Hindlimb muscle (tissue), 1 donor: ENCODE measurements at regions not wholly inside any gene's neighbourhood (a gene's known extent, or its start where the extent isn't known, plus 50 kb on each side); places are given as distances from the start of the nearest gene placed in this dataset.

Source experiments
- DNase-seq: peaks from one replicate; pipeline ENCODE4 v3.0.0-alpha.2; 2013

DNA sequence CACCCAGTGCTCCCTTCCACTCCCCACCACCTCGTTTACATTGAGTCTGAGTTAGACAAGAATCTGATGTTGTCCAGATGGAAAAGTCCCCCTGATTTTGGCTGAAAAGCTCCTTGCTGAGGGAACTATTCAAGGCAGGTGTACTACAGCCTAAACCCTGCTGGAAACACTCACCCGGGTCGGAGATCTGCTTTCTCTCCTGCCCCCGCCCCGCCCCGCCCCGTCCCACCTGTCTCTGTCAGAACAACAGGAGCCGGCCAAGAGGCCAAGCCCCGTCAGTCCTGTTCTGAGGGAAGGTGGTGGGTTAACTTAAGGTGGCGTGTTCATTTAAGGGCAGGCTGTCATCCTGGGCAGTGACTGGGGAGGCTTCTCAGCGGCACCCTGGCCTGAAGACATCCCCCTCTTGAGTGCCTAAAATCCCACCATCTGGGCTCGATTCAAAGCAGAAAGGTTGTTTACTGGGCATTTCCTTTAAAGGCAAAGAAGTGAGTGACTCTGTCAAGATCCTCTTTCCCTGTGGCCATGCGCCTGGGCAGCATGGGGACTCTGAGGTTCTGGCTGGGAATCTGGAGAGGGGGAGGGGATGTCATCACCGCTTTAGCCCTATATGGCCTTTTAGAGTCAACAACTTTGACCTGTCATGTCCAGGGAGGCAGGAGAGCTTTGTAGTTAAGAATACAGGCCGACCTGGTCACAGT, 71.1 kb upstream of the NEURL1B start:
- no peak for DNase-seq

DNA sequence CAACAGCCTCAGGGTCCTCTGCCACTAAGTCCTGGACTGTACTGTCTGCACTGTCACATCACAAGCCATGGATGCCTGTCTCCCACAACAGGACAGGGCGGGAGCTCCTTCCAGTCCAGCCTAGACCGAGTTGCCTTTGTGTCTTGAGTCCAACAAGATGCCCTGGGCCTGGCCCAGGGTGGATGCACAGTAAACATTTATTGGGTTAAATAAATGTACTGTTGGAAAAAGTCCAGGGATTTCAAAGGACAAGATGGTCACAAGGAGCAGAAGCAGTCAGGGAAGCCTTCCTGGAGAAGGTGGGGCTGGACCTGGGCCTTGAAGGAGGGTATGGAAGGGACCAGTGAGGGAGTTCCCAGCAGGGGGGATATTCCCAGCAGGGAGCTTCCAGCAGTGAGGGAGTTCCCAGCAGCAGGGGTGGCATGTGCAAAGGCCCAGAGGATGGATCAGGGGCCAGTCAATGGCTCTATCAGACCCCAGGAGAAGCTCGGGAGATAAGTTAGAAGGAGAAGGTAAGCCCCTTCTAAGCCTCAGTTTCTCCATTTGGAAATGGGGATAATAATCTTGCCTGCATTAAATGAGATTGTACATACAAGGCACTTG, 72.7 kb upstream of the NEURL1B start:
- no peak for DNase-seq

DNA sequence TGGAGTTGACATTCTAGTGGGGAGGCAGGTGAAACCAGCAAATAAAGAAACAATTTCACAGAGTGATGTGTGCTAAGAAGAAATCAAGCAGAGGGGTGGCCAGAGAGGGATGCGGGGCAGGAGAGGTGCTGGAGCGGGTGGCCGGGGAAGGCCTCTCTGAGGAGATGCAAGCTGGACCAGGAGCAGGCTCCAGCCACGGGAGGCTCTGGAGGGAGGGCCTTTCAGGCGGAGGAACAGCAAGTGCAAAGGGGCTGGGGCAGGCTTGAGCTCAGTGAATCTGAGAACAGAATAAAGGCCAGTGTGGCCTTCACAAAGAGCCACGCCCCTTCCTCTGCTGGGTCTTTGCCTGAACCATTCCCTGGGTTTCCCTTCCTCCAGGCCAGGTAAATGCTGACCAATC, 73.2 kb upstream of the NEURL1B start:
- DNase-seq: no peak

DNA sequence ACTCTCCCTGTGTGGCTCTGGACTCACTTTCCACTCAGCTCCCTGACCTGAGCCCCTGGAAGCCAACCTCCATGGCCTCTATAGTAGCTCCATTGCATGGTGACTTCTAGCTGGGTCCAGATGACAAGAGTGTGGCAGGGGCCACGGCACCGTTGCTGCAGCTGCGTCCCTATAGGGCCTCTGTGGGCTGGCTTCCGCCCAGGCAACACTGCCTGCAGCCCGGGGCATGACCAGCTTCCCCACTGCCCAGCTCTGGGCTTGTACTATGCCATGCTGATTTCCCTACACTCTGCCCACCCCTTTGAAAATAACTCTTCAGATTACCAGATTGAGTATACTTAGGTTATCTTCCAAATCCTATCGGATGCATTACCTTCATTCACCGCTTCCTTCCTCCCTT, 73.8 kb upstream of the NEURL1B start:
- no peak for DNase-seq

DNA sequence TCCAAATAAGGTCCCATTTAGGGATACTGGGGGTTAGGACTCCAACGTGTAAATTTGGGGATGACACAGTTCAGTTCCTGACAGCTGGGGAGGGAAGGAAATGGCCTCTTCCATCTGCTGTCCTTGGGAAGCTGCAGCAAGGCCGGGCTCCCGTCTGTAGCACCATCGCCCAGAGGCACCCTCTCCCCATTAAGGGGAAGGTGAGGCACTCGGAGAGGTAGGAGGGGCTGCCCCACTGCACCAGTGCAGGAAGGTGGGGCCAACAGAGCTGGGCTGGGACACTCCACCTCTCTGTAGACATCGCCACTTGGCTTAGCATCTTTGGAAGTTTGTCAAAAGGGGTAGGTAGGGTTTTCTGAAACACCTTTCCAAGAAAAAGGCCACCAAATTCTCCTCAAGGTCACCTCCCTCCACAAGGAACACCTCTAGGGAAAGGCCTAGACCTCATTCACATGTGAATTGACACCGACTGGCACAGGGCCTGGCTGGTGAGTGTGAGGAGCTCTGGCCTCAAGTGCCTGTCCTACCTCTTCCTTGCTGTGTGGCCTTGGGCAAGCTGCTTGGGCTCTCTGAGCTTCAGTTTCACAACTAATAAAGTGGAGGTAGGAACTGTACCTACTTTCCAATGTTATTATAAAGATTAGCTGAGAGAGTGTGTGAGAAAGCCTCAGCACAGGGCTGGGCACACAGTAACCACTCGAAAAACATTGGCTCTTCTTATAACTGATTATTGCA, 75.0 kb upstream of the NEURL1B start:
- no peak for DNase-seq

DNA sequence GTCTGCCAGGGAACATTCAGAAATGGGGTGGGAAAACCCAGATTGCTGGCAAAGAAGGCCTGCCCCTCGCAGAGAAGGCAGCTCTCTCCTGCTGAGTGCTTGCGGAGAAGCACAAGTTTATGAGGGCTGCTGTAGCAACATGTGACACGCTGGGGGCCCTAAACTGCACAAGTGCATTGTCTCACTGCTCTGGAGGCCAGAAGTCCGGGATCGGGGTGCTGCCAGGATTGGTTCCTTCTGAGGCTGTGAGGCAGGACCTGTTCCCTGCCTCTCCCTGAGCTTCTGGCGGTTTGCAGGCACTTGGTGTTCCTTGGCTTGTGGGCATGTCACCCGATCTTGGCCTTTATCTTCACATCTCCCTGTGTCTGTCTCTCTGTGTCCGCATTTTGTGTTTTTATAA, 75.6 kb upstream of the NEURL1B start:
- DNase-seq: no peak

DNA sequence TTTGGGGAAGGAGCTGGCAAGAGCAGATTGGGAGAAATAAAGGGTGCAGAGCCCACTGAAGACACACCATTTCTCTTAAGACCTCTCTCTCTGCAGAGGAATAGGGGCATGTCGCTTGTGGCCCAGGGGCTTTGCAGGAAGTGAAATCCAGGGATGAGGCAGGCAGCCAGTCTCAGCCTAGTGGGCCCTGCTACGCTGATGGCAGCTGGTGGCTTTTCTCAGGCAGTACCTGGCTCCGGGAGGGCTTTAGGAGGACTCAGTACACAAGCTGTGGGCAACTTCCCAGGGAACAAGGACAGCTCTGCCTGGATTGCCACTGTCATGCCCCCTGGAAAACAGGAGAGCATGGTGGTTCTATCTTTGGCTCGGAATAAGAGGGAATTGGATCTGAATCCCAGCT, 76.2 kb upstream of the NEURL1B start:
- DNase-seq: no peak

DNA sequence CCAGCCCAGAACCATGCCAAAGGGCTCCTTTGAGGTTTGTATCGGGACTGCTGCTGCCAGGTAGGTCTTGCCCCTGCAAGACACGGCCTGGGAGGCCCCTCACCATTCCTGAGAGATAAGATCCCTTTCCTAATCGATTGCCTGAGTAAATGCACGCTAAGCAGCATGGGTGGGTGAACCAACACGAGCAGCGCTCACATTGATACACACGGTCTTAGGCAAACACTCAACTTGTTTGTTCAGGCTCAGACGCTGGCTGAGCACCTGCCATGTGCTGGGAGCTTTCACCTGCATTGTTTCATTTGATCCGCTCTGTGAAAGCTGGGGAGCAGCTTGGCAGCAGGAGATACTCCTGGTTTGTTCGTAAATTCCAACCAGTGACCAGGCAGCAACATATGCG, 76.9 kb upstream of the NEURL1B start:
- no peak for DNase-seq

DNA sequence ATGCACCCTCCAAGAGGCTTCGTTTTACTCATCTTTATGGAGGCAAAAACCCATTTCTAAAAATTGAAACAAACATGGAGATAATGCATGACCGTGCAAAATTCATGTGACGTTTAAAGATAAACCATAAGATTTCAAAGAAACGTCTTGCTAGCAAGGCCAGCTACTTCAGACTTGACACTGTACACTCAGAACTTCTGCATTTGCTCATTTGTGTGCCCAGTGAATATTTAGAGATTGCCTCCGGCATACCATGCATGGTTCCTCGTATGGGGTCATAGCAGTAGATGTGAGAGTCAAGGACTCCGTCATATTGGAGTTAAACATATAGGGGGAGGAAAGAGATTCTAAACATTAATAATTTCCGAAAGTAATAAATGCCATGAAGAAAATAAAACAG, 78.6 kb upstream of the NEURL1B start:
- no peak for DNase-seq

DNA sequence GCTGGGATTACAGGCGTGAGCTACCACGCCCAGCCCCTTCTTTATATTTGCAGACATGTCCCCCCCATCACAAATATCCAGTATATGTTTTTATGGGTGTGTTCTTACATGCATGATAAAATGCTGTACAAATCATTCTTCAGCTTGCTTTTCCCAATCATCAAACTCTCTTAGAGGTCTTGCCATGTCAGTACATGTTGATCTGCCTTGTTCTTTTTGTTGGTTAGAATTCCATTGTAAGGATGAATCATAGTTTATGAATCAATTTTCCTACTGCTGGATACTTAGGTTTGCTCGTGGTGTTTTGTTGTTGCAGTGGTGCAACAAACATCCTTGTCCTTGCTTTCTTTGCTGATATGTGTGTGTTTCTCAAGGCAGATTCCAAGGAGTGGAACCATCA, 79.9 kb upstream of the NEURL1B start:
- DNase-seq: no peak

DNA sequence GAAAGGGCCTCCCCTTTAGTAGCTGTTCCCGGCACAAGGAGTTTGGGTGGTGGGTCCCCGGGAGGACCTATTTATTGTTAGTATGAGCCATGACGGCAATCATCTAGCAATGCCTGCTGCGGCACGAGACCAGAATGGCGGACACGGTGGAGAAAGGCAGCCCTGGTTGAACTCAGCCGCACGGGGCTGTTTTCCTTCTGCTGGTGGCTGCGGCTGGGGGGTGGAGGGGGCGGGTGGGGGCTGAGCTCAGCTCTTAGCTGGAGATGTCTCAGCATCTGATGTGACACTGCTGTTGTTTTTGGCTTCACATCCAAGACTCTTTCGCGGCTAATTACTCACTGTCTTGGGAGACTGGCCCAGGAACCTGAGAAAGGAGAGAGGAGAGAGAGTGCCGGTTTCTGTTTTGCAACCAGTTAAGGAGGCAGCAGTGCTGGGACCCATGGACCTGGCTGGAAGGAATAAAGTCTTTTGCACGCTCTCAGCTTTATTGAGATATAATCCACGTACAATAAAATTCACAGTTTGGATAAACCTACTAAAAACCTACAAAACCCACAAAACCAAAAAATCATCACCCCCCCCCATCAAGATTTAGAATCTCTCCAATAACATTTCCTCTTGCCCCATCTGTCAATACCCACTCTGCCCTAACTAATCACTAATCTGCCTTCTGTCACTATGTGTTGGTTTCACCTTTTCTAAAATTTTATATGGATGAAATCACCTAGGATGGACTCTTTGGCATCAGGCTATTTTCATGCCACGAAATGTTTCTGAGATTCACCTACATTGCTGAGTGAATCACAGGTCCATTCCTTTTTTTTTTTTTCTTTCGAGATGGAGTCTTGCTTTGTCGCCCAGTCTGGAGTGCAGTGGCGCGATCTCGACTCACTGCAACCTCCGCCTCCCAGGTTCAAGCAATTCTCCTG, 81.8 kb upstream of the NEURL1B start:
- DNase-seq: no peak

DNA sequence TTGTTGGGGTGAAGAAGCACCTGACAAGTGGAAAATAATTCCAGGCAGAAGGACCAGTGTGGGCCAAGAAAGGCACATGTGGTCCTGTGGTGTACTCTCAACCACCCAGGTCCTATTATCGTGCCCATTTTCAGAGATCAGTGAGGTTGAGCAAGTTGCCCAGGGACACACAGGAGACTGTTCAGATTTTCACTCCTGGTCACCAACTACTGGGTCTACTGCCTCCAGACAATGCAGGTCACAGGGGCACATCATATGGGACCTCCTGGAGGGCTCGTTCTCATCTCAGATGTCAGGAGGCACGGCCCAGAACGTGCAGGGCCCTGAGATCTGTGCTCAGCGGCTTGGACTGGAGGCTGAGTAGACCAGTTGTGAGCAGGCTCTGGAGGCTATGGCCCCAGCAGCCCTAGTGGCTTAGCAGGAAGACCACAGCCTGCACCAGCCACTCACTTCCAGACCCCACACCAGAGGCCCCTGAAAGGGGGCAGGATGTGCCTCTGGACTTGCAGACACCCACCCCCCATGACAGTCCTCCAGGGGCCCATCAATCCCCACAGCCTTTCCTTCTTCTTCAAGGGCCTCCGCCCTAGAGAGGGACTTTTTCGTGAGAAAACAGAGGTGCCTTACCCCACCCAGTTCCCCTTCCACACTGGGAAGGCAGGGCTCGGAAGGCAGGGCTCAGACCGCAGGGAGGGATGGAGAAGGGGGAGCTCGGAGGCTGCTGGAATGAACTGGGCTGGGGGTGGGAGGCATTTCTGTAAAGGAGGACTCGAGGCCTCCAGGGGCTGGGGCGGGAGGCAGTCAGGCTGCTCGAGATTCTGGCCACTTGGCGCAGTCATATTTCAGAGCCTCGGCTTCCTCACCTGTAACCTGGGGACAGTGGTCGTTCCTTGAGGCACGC, 82.7 kb upstream of the NEURL1B start:
- no peak for DNase-seq

DNA sequence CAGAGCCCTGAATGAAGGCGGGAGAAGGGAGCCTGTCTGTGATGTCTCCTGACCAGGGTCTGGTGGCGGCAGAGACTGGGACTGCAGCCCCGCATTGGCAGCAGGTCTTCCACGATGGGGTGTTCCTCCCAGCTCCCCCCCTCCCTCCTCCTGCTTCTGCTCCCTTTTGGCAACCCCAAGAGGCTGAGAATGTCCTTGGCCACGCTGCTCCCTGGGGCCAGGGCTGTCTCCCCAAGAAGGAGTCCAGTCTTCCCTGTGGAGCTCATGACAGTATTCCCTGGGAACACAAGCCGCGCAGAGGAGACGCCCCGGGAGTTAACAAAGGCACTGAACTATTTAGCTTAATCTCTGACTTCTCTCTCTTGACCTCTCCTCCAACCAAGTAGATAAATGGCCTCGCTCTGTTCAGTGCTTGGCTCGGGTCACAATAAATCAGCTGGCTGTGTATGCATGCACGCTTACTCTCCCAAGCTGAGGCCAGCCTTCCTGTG, 84.0 kb upstream of the NEURL1B start:
- no peak for DNase-seq

DNA sequence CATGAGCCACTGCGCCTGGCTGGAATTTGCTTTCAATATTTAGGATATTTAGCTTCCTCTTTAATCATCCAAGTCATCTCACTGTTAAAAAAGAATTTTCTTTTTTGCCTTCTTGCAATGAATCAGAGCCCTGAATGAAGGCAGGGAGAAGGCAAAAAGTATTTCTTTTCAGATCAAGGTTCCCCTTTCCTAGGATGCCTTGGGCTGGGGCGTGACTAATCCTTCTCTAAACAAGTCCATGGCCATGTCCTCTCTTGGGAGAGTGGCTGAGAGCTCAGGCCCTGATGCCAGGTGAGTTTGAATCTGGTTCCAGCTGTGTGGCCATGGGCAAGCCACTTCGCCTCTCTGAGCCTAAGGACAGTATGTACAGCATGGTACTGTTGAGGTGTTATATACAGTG, 84.8 kb upstream of the NEURL1B start:
- DNase-seq: no peak

DNA sequence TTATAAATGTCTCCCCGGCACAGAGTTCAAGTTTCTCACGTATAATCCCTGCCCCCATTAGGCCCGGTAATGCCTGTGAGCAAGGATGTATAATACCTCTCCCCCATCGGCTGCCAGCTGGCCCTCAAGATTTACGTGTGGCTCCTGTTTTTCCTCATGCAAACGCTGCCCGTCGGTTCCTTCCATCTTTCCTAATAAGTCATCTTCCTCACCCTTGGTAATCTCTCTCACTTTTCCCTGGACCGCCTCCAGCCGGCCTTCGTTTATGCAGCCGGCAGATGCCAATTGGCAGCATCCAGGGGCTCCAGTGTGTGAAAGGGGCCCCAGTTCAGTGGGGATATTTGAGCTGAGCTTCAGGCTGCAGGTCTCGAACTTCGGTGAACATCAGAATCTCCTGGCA, 86.5 kb upstream of the NEURL1B start:
- DNase-seq: no peak

DNA sequence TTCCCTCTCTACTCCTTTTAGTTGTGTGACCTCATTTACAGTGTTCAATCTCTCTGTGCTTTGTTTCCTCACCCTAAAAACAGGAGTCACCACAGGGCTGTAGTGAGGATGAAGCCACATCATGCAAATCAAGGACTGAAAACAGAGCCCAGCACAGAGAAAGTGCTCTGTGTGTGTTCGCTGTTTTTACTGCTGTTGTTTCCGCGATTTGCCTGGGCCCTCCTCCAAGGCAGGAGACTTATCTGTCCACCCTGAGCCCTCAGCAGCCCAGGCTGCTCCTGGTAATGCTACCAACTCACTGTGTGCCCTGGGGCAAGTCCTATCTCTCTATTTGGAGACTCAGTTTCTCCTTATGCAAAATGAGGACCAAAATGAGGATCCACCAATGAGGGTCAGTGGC, 87.2 kb upstream of the NEURL1B start:
- no peak for DNase-seq

DNA sequence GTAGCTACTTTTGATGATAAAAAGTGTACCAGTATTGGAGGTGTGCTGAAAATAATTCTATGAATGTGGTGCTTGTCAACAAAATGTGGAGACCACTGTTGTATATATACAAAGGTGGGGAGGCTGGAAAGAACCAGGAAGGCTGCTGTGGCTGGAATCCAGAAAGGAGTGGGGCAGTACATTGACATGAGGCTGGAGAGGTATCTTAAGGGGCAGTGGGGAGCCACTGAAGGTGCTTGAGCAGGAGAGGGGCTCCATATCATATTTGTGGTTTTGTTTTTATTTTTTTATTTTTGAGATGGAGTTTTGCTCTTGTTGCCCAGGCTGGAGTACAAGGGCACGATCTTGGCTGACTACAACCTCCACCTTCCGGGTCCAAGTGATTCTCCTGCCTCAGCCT, 87.9 kb upstream of the NEURL1B start:
- DNase-seq: no peak

DNA sequence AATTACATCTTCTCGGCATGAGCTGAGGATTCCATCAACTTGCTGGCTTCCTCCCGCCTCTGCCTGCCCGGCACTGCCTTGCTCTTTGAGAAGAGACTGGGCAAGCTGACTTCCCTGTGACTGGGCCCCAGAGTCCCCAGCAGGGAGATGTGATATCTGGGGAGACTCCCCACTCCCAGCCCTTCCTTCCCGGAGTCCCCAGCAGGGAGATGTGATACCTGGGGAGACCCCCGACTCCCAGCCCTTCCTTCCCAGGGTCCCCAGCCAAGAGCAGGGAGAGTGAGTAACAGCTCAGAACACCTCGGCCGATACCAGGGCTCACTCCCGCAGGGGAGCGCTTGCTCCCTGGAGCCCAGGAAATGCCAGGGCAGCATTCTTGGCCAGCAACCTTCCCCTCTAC, 90.1 kb upstream of the NEURL1B start:
- DNase-seq: no peak

DNA sequence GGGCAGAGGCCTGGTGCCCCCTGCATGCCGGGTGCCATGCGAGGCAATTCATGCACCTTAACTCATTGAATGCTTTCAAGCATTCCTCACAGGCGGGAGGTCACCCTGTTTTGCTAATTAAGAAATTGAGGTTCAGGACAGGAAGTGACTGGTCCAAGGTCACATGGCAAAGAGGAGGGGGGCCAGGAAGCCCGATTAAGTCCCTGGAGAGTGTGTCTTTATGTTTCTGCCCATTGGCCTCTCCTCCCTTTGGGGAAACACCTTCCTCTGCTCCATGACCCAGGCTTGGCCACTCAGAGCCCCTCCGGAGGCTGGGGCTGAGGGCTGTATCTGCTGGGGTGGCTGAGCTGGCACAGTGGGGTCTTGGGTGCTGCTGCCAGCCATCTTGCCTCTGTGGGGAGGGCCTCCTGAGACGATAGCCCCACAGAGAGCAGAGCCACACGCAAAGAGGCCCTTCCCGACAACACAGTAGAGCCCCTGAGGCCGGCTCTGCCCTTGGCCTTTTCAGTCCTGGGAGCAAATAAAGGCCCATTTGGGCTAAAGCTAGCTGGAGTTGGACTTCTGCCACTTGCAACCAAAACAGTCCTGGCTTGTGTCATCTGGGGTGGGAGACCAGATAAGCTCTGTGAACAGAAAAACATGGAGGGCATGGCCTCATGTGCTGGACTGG, 90.8 kb upstream of the NEURL1B start:
- DNase-seq: no peak

DNA sequence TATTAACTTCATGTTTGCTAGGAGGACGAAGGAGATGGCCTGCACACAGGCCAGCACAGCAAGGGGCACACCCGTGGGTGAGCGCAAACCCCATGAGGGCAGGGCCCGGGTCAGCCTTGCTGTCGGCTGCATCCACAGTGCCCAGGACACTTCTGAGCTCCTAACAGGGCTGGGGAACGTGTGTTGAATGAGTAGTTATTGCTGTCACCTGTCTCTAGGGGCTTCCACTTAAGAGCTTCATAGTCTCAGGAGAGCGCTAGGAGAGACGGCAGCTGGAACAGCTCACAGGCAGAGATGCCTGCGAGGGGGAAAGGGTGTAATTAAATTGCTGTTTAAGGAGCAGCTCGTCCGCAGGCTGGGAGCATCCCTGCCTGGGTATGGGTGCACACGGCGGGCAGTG, 91.4 kb upstream of the NEURL1B start:
- no peak for DNase-seq

DNA sequence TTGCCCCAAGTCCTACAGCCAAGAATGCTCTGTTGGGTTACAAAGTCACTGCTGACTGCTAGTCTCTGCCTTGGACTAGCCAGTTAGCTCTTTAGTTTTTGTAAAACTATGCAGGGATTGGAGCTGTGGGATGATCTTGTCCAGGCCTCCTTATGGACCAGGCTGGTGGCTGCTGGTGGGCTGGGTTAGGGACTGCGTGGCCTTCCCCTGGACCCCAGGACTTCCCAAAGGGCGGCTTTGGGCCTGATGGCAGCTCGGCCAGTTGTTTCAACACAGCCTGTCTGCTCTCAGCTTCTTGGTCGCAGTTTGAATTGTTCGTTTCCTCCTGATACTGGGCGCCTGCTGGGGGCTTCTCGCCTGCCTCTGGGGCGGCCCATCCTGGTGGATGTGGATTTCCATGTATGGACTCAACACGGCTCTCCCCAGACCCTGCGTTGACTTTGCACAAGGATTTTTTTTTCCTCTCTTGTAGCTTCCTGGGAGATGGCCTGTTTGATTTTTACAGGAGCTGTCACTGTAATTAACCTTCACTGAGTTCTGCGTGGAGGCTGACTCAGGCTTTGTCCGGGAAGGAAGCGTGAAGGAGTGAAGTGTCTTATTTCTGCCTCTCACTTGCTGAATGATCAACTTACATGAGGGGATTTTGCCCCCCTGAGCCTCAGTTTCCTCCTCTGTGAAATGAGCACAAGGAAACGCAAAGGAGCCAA, 91.9 kb upstream of the NEURL1B start:
- no peak for DNase-seq
